ENCODE measurements at regions not wholly inside any gene's neighbourhood (a gene's known extent, or its start where the extent isn't known, plus 50 kb on each side); places are given as distances from the start of the nearest gene placed in this dataset.

DNA sequence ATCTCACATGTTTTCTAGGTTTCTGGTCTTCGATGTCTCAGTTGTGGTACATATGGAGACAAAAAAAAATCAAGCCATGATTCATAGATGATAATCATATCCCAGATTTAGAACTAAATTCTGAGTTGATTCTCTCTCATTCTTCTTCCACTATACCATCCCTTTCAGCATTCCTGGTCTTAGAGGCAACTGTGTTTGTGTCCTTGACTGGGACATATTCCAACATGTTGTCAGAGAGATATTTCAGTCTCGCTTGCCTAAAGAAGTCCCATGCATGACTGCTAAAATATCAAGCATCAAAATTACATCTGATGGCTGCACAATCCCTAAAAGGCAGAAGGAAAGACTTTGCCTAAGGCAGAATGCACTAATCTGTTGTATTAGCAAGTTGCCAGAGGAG lies 236.6 kb downstream of the PSAT1 start:
- 100% methylated on average over 1 of the region's 2 CpGs for WGBS (ENCODE audit: insufficient coverage)
- TF ChIP-seq, protein P1, sequence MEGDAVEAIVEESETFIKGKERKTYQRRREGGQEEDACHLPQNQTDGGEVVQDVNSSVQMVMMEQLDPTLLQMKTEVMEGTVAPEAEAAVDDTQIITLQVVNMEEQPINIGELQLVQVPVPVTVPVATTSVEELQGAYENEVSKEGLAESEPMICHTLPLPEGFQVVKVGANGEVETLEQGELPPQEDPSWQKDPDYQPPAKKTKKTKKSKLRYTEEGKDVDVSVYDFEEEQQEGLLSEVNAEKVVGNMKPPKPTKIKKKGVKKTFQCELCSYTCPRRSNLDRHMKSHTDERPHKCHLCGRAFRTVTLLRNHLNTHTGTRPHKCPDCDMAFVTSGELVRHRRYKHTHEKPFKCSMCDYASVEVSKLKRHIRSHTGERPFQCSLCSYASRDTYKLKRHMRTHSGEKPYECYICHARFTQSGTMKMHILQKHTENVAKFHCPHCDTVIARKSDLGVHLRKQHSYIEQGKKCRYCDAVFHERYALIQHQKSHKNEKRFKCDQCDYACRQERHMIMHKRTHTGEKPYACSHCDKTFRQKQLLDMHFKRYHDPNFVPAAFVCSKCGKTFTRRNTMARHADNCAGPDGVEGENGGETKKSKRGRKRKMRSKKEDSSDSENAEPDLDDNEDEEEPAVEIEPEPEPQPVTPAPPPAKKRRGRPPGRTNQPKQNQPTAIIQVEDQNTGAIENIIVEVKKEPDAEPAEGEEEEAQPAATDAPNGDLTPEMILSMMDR (IDR thresholded peaks at IDR 0.05) = no peak
- intact Hi-C loops (cut with micrococcal nuclease) = no loop called here

GRCh38 chr9:78539188-78539587 lies 242.3 kb downstream of the PSAT1 start:
- WGBS (ENCODE audit: insufficient coverage) = 79% methylated on average over 3 of the region's 3 CpGs
- Histone ChIP-seq H3K9me3 (ENCODE audit: control insufficient read depth, insufficient read depth, low read length) (no peaks in the 10 kb centered on the region), H3K27me3 (ENCODE audit: control insufficient read depth, insufficient read depth, low read length) (no peaks in the 10 kb centered on the region), H3K4me1 (ENCODE audit: control insufficient read depth, insufficient read depth, low read length) (no peaks in the 10 kb centered on the region), H3K27ac (ENCODE audit: low read length) (no peak overlapping the region), H3K36me3 (ENCODE audit: control insufficient read depth, insufficient read depth, low read length) (no peaks in the 10 kb centered on the region), H3K4me3 (ENCODE audit: low read length) (no peak overlapping the region)
- intact Hi-C loops (cut with micrococcal nuclease) = no loop called here
- ATAC-seq = no peak
- H3K27me3 Mint-ChIP-seq (ENCODE audit: low read depth in 2 of 2) = no peaks in the 10 kb centered on the region
- H3K36me3 Mint-ChIP-seq = no peaks in the 10 kb centered on the region
- no peak overlapping the region for H3K4me3 Mint-ChIP-seq
- no peaks in the 10 kb centered on the region for H3K9me3 Mint-ChIP-seq
- TF ChIP-seq, protein P1 (IDR thresholded peaks at IDR 0.05) = no peak
- no peak for DNase-seq
- no peaks in the 10 kb centered on the region for H3K4me1 Mint-ChIP-seq
- H3K27ac Mint-ChIP-seq = no peak overlapping the region

More for the DNA sequence above, 236.6 kb downstream of the PSAT1 start:
- no peak overlapping the region for H3K4me3 Mint-ChIP-seq
- H3K27ac Mint-ChIP-seq = no peak overlapping the region
- no peaks in the 10 kb centered on the region for H3K36me3 ChIP-seq (ENCODE audit: control insufficient read depth, insufficient read depth, low read length)
- no peaks in the 10 kb centered on the region for H3K9me3 ChIP-seq (ENCODE audit: control insufficient read depth, insufficient read depth, low read length)
- ATAC-seq (no peak), DNase-seq (no peak)
- no peaks in the 10 kb centered on the region for H3K4me1 ChIP-seq (ENCODE audit: control insufficient read depth, insufficient read depth, low read length)
- peaks cover 0 to 3% of the 10 kb centered on the region in 2 donors for H3K9me3 Mint-ChIP-seq
- peaks cover 4% of the 10 kb centered on the region for H3K36me3 Mint-ChIP-seq
- no peaks in the 10 kb centered on the region for H3K27me3 ChIP-seq (ENCODE audit: control insufficient read depth, insufficient read depth, low read length)
- H3K27me3 Mint-ChIP-seq (ENCODE audit: low read depth in 2 of 2) = no peaks in the 10 kb centered on the region
- H3K4me1 Mint-ChIP-seq = no peaks in the 10 kb centered on the region
- H3K27ac ChIP-seq (ENCODE audit: low read length) = no peak overlapping the region
- H3K4me3 ChIP-seq (ENCODE audit: low read length) = no peak overlapping the region

- Mint-ChIP-seq H3K27ac (no peak overlapping the region), H3K27me3 (ENCODE audit: low read depth in 2 of 2) (no peaks in the 10 kb centered on the region), H3K4me1 (no peaks in the 10 kb centered on the region), H3K4me3 (no peak overlapping the region), H3K9me3 (no peaks in the 10 kb centered on the region), H3K36me3 (no peaks in the 10 kb centered on the region)
- 69% methylated on average over 2 of the region's 2 CpGs for WGBS (ENCODE audit: insufficient coverage)
- no peak overlapping the region for H3K4me3 ChIP-seq (ENCODE audit: low read length)
- TF ChIP-seq, protein P1 (IDR thresholded peaks at IDR 0.05) = no peak
- no peaks in the 10 kb centered on the region for H3K9me3 ChIP-seq (ENCODE audit: control insufficient read depth, insufficient read depth, low read length)
- no peaks in the 10 kb centered on the region for H3K4me1 ChIP-seq (ENCODE audit: control insufficient read depth, insufficient read depth, low read length)
- H3K36me3 ChIP-seq (ENCODE audit: control insufficient read depth, insufficient read depth, low read length) = no peaks in the 10 kb centered on the region
- no peak for DNase-seq
- no peak for ATAC-seq
- intact Hi-C loops (cut with micrococcal nuclease) = no loop called here
- no peaks in the 10 kb centered on the region for H3K27me3 ChIP-seq (ENCODE audit: control insufficient read depth, insufficient read depth, low read length)
- no peak overlapping the region for H3K27ac ChIP-seq (ENCODE audit: low read length)
These were observed 243.0 kb downstream of the PSAT1 start for GRCh38 chr9:78539904-78540303.

DNA sequence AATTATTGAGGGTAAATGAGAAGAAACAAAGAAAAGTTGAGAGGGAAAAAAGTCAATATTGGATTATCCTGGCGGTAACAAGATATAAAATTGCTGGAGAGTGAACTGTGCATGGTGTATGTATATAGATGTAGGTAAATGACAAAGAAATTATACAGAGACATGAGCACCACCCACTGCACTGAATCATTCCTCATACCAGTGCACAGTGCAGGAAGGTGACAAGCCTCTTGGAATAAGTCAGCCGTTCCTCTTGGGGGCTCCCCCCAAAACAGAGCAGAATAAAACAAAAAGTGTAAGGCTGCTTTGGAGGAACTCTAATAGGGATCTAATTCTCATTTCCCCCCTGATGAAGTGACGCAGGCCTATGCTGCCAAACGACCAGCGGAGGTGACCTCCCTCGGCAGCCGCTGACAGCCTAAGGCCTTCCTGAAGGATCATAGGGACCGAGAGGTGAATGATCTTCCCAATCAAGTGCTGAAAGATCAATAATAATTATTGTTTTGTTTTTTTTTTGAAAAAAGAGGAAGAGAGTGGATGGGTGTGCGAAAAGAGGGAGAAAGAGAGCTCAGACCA lies 245.0 kb downstream of the PSAT1 start:
- H3K4me1 ChIP-seq (ENCODE audit: control insufficient read depth, insufficient read depth, low read length) = no peaks in the 10 kb centered on the region
- no peaks in the 10 kb centered on the region for H3K9me3 Mint-ChIP-seq
- DNase-seq = no peak
- no peak overlapping the region for H3K27ac Mint-ChIP-seq
- H3K27ac ChIP-seq (ENCODE audit: low read length) = no peak overlapping the region
- H3K4me3 ChIP-seq (ENCODE audit: low read length) = no peak overlapping the region
- 86% methylated on average over 9 of the region's 9 CpGs for WGBS (ENCODE audit: insufficient coverage)
- H3K36me3 Mint-ChIP-seq = no peaks in the 10 kb centered on the region
- no peaks in the 10 kb centered on the region for H3K36me3 ChIP-seq (ENCODE audit: control insufficient read depth, insufficient read depth, low read length)
- ATAC-seq = no peak
- TF ChIP-seq, protein P1 (IDR thresholded peaks at IDR 0.05) = no peak
- H3K4me3 Mint-ChIP-seq = no peak overlapping the region
- no peaks in the 10 kb centered on the region for H3K4me1 Mint-ChIP-seq
- no peaks in the 10 kb centered on the region for H3K27me3 Mint-ChIP-seq (ENCODE audit: low read depth in 2 of 2)
- intact Hi-C loops (cut with micrococcal nuclease) = no loop called here
- H3K9me3 ChIP-seq (ENCODE audit: control insufficient read depth, insufficient read depth, low read length) = no peaks in the 10 kb centered on the region
- H3K27me3 ChIP-seq (ENCODE audit: control insufficient read depth, insufficient read depth, low read length) = no peaks in the 10 kb centered on the region
